ENCODE measurements at regions not wholly inside any gene's neighbourhood (a gene's known extent, or its start where the extent isn't known, plus 50 kb on each side); places are given as distances from the start of the nearest gene placed in this dataset.

DNA sequence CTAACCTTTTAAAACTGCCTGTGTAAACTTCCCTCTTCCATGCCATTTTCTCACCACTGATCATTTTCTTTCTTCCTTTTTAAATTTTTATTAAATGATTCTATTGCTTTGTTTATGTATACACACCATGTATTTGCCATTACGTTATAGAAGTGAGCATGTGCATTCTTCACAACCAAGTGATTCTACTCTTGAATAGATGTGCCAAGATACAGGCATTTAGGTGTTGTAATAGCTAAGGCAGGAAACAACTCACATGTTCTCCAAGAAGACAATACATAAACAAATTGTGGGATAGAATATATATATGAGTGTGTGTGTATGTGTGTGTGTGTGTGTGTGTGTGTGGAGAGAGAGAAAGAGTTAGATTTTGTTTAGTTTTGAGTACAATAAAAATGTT is 202.6 kb upstream of the SEMA3E start:
- no TSS peak for BruUV-seq (replicated peaks)
- intact Hi-C loops (cut with micrococcal nuclease; ENCODE audit: unreplicated experiment), result no loop called here
- no peak for DNase-seq (ENCODE audit: low spot score)
- Histone ChIP-seq H3K9me3 (ENCODE audit: low read depth, low read length, poor library complexity, severe bottlenecking) (no peaks in the 10 kb centered on the region), H3K4me1 (ENCODE audit: insufficient read depth, low read length, poor library complexity, severe bottlenecking) (no peaks in the 10 kb centered on the region), H3K36me3 (ENCODE audit: insufficient read depth, low read length, poor library complexity, severe bottlenecking) (no peaks in the 10 kb centered on the region), H3K27ac (ENCODE audit: low read depth, low read length, poor library complexity, severe bottlenecking) (no peak overlapping the region), H3K4me3 (ENCODE audit: low read depth, low read length, poor library complexity, severe bottlenecking) (no peak overlapping the region), H3K27me3 (replicated peaks; ENCODE audit: insufficient read depth, low read depth, low read length, poor library complexity) (peaks cover 5% of the 10 kb centered on the region)
- ChIA-PET CTCF (no interaction called here), POLR2A (ENCODE audit: low non-redundant PET) (no interaction called here)
- TF ChIP-seq, protein P1, sequence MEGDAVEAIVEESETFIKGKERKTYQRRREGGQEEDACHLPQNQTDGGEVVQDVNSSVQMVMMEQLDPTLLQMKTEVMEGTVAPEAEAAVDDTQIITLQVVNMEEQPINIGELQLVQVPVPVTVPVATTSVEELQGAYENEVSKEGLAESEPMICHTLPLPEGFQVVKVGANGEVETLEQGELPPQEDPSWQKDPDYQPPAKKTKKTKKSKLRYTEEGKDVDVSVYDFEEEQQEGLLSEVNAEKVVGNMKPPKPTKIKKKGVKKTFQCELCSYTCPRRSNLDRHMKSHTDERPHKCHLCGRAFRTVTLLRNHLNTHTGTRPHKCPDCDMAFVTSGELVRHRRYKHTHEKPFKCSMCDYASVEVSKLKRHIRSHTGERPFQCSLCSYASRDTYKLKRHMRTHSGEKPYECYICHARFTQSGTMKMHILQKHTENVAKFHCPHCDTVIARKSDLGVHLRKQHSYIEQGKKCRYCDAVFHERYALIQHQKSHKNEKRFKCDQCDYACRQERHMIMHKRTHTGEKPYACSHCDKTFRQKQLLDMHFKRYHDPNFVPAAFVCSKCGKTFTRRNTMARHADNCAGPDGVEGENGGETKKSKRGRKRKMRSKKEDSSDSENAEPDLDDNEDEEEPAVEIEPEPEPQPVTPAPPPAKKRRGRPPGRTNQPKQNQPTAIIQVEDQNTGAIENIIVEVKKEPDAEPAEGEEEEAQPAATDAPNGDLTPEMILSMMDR (conservative IDR thresholded peaks at IDR 0.05; ENCODE audit: low read depth, low read length), result no peak
- no peak for TF ChIP-seq EZH2 (IDR thresholded peaks at IDR 0.05; ENCODE audit: borderline replicate concordance, low read depth, low read length, poor library complexity, severe bottlenecking)

DNA sequence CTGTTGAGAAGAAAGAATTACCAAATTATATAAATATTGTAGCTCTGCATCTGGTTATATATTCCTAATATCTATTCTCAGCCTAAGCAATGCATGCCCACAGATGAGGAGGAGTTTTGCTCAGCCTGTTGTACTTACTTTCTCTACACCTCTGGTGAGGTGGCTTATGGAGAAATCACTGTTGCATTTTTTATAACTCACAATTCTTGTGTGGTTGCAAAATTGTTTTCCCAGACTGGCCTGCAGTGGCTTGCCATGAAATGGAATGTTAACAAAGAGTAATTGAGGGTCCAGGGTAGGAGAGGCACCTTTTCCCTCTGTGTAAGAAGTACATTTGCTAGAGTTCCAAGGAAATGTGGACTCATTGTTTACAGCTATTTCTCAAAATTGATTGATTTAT is 202.0 kb upstream of the SEMA3E start:
- ChIA-PET CTCF (no interaction called here), POLR2A (ENCODE audit: low non-redundant PET) (no interaction called here)
- intact Hi-C loops (cut with micrococcal nuclease; ENCODE audit: unreplicated experiment), result no loop called here
- no peak overlapping the region for H3K4me3 ChIP-seq (ENCODE audit: low read depth, low read length, poor library complexity, severe bottlenecking)
- no peak overlapping the region for H3K27ac ChIP-seq (ENCODE audit: low read depth, low read length, poor library complexity, severe bottlenecking)
- no peaks in the 10 kb centered on the region for H3K4me1 ChIP-seq (ENCODE audit: insufficient read depth, low read length, poor library complexity, severe bottlenecking)
- peaks cover 5% of the 10 kb centered on the region for H3K27me3 ChIP-seq (replicated peaks; ENCODE audit: insufficient read depth, low read depth, low read length, poor library complexity)
- no peaks in the 10 kb centered on the region for H3K9me3 ChIP-seq (ENCODE audit: low read depth, low read length, poor library complexity, severe bottlenecking)
- no TSS peak for BruUV-seq (replicated peaks)
- TF ChIP-seq, protein P1 (conservative IDR thresholded peaks at IDR 0.05; ENCODE audit: low read depth, low read length), result no peak
- no peak for TF ChIP-seq EZH2 (IDR thresholded peaks at IDR 0.05; ENCODE audit: borderline replicate concordance, low read depth, low read length, poor library complexity, severe bottlenecking)
- H3K36me3 ChIP-seq (ENCODE audit: insufficient read depth, low read length, poor library complexity, severe bottlenecking), result no peaks in the 10 kb centered on the region
- DNase-seq (ENCODE audit: low spot score), result no peak

DNA sequence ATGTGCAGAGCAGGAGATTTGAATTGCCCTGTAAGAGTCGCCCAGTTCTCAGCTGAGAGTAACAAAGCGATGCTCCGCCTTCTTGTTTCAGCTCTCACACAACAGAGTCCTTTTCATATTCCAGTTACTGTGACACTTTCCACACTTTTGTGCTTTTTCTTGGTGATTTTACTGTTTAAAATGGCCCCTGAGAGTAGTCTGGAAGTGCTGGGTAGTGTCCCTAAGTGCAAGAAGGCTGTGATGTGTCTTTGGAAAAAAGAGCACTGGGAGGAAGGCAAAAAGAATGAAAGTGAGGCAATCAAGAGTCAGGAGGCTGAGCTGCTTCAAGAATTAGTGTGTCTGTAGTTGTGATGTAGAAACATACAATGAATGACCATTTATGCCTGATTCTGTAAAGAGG is 201.2 kb upstream of the SEMA3E start:
- BruUV-seq (replicated peaks), result no TSS peak
- Histone ChIP-seq H3K4me1 (ENCODE audit: insufficient read depth, low read length, poor library complexity, severe bottlenecking) (no peaks in the 10 kb centered on the region), H3K9me3 (ENCODE audit: low read depth, low read length, poor library complexity, severe bottlenecking) (no peaks in the 10 kb centered on the region), H3K27ac (ENCODE audit: low read depth, low read length, poor library complexity, severe bottlenecking) (no peak overlapping the region), H3K27me3 (replicated peaks; ENCODE audit: insufficient read depth, low read depth, low read length, poor library complexity) (peaks cover 5% of the 10 kb centered on the region), H3K36me3 (ENCODE audit: insufficient read depth, low read length, poor library complexity, severe bottlenecking) (no peaks in the 10 kb centered on the region), H3K4me3 (ENCODE audit: low read depth, low read length, poor library complexity, severe bottlenecking) (no peak overlapping the region)
- intact Hi-C loops (cut with micrococcal nuclease; ENCODE audit: unreplicated experiment), result no loop called here
- ChIA-PET CTCF (no interaction called here), POLR2A (ENCODE audit: low non-redundant PET) (no interaction called here)
- no peak for DNase-seq (ENCODE audit: low spot score)
- TF ChIP-seq, protein P1 (conservative IDR thresholded peaks at IDR 0.05; ENCODE audit: low read depth, low read length), result no peak
- no peak for TF ChIP-seq EZH2 (IDR thresholded peaks at IDR 0.05; ENCODE audit: borderline replicate concordance, low read depth, low read length, poor library complexity, severe bottlenecking)
